DND-41 (cell line): ENCODE measurements at regions not wholly inside any gene's neighbourhood (a gene's known extent, or its start where the extent isn't known, plus 50 kb on each side); places are given as distances from the start of the nearest gene placed in this dataset.
A peak's percentile ranks its signal among the peaks of the same experiment; 100 is the strongest.

ENCODE experiments used
- ATAC-seq: fragments of 200-7000 bp; cut with Tn5 transposase; 3 replicates; pipeline ENCODE4 v1.9.1; 2021; ENCODE audit warnings: low read depth; ENCODE audit not compliant: insufficient read depth
- DNase-seq: peaks from one replicate; pipeline ENCODE4 v3.0.0-alpha.2; 2020
- H2AFZ ChIP-seq: 2 replicates; pipeline ENCODE4 v1.6.0; 2012; ENCODE audit warnings: low read depth, low read length
- H3K27ac ChIP-seq: 2 replicates; pipeline ENCODE4 v1.5.1; 2012; ENCODE audit warnings: low read length, inconsistent platforms
- H3K27me3 ChIP-seq: fragments of 200-600 bp; sonication (generic); 2 replicates; pipeline ENCODE4 v1.6.0; 2012; ENCODE audit warnings: low read length, mild to moderate bottlenecking, inconsistent platforms; ENCODE audit not compliant: insufficient read depth, poor library complexity
- H3K36me3 ChIP-seq: 2 replicates; pipeline ENCODE4 v1.5.1; 2012; ENCODE audit warnings: low read length, inconsistent platforms; ENCODE audit not compliant: insufficient read depth
- H3K4me1 ChIP-seq: 2 replicates; pipeline ENCODE4 v1.5.1; 2012; ENCODE audit warnings: mild to moderate bottlenecking, low read length; ENCODE audit not compliant: insufficient read depth
- H3K4me2 ChIP-seq: 2 replicates; pipeline ENCODE4 v1.6.0; 2012; ENCODE audit warnings: mild to moderate bottlenecking, moderate library complexity, low read length, inconsistent platforms; ENCODE audit not compliant: insufficient read depth
- H3K4me3 ChIP-seq, 2 experiments: fragments of 200-600 bp in 1 of 2; shearing (Covaris generic) in 1 of 2; 2 replicates each; pipeline ENCODE4 v1.5.1; 2012 to 2016; ENCODE audit warnings: inconsistent platforms in 2 of 2, low read length in 2 of 2, mild to moderate bottlenecking in 2 of 2, low read depth in 1 of 2, moderate library complexity in 1 of 2
- H3K79me2 ChIP-seq: 2 replicates; pipeline ENCODE4 v1.6.0; 2012; ENCODE audit warnings: low read length, inconsistent platforms; ENCODE audit not compliant: insufficient read depth
- H3K9ac ChIP-seq: 2 replicates; pipeline ENCODE4 v1.6.0; 2012; ENCODE audit warnings: low read depth, mild to moderate bottlenecking, inconsistent platforms, low read length, moderate library complexity
- H3K9me3 ChIP-seq: 2 replicates; pipeline ENCODE4 v1.5.1; 2012; ENCODE audit warnings: low read length, moderate library complexity, mild to moderate bottlenecking, inconsistent platforms; ENCODE audit not compliant: insufficient read depth, severe bottlenecking
- H4K20me1 ChIP-seq: 2 replicates; pipeline ENCODE4 v1.6.0; 2012; ENCODE audit warnings: low read length; ENCODE audit not compliant: insufficient read depth
- EZH2 ChIP-seq: IDR thresholded peaks from 3 replicates; pipeline ENCODE4 v1.6.1; 2012; ENCODE audit warnings: borderline replicate concordance, low read depth, mild to moderate bottlenecking, moderate library complexity, low read length, inconsistent platforms; ENCODE audit not compliant: severe bottlenecking
- TF ChIP-seq, protein P1 (sequence below): IDR thresholded peaks from 2 replicates; pipeline ENCODE4 v1.5.1; 2012; ENCODE audit warnings: borderline replicate concordance, low read length, moderate library complexity, mild to moderate bottlenecking; ENCODE audit not compliant: poor library complexity, severe bottlenecking; ENCODE audit errors: extremely low read depth

DNA sequence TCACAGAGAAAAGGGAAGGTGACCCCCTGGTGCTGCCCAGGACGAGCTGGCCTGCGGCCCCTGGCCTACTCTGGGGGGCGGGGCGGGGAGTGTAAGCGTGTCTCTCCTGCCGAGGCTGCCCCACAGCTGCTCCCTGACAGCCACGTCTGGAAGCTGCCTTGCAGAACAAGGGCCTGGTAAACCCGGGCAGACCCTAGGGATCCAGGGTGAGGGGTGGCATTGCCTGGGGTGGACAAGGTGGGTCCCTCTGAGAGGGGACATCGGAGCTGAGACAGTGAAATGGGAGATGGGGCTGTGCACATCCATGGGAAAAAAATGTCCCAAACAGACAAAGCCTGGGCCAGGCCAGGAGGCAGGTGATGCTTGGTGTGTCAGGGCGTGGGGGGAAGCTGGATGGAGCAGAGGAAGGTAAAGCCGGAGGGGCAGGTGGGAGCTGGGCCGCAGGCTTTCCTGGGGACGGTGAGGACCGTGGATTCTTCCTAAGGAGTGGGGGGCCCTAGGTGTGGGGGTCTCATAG, 66.0 kb upstream of the HDAC4 start:
- no peaks in the 10 kb centered on the region for H3K79me2 ChIP-seq
- no peaks in the 10 kb centered on the region for H3K36me3 ChIP-seq
- H3K27me3 ChIP-seq, result no peaks in the 10 kb centered on the region
- no peak overlapping the region for H3K4me3 ChIP-seq
- H3K27ac ChIP-seq, result no peak overlapping the region
- H2AFZ ChIP-seq, result no peak overlapping the region
- H3K4me1 ChIP-seq, result 0 out of 2 replicates have a peak, but pooled peaks cover 3% of the 10 kb centered on the region
- no peaks in the 10 kb centered on the region for H4K20me1 ChIP-seq
- ATAC-seq (no peak), DNase-seq (no peak)
- no peak overlapping the region for H3K4me2 ChIP-seq
- H3K9me3 ChIP-seq, result no peaks in the 10 kb centered on the region
- H3K9ac ChIP-seq, result no peak overlapping the region
- TF ChIP-seq, protein P1, sequence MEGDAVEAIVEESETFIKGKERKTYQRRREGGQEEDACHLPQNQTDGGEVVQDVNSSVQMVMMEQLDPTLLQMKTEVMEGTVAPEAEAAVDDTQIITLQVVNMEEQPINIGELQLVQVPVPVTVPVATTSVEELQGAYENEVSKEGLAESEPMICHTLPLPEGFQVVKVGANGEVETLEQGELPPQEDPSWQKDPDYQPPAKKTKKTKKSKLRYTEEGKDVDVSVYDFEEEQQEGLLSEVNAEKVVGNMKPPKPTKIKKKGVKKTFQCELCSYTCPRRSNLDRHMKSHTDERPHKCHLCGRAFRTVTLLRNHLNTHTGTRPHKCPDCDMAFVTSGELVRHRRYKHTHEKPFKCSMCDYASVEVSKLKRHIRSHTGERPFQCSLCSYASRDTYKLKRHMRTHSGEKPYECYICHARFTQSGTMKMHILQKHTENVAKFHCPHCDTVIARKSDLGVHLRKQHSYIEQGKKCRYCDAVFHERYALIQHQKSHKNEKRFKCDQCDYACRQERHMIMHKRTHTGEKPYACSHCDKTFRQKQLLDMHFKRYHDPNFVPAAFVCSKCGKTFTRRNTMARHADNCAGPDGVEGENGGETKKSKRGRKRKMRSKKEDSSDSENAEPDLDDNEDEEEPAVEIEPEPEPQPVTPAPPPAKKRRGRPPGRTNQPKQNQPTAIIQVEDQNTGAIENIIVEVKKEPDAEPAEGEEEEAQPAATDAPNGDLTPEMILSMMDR, result no peak

DNA sequence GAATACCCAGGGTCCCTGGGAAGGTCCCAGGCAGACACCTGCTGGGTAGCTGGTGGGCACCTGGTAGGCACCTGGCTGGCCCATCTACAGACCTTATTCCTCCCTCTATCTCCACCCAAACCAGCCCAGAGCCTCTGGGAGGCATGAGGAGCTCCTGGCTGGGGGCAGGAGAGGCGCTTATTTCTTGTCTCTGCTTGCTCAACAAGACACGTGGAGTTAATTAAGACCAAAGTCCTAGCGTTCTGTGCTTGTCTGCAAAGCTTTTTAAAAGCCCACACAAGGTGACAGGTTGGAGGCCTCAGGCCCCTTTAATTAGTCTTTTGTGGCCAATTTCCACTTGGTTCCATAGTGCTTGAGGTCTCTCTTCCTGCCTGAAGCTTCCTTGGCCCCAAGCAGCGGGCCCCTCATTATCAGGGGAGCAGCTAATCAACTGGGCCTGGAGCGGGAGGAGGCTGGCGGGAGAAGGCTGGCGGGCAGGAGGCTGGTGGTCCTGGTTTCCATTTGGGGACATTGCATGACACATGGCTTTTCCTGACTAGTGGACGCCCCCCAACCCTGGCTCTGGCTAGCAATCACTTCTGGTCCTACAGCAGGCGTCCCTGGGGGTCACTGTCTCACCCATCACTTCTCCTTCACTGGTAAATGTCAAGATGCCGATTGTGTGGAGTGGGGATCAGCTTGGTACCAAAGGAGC, 65.4 kb upstream of the HDAC4 start:
- Histone ChIP-seq H3K9me3 (no peaks in the 10 kb centered on the region), H3K4me3 (no peak overlapping the region), H3K27ac (no peak overlapping the region), H3K27me3 (no peaks in the 10 kb centered on the region), H3K36me3 (no peaks in the 10 kb centered on the region), H3K4me2 (no peak overlapping the region), H4K20me1 (no peaks in the 10 kb centered on the region), H3K9ac (no peak overlapping the region), H3K4me1 (0 out of 2 replicates have a peak, but pooled peaks cover 3% of the 10 kb centered on the region), H2AFZ (no peak overlapping the region), H3K79me2 (no peaks in the 10 kb centered on the region)
- DNase-seq (no peak), ATAC-seq (no peak)
- no peak for TF ChIP-seq EZH2
- TF ChIP-seq, protein P1, result no peak

DNA sequence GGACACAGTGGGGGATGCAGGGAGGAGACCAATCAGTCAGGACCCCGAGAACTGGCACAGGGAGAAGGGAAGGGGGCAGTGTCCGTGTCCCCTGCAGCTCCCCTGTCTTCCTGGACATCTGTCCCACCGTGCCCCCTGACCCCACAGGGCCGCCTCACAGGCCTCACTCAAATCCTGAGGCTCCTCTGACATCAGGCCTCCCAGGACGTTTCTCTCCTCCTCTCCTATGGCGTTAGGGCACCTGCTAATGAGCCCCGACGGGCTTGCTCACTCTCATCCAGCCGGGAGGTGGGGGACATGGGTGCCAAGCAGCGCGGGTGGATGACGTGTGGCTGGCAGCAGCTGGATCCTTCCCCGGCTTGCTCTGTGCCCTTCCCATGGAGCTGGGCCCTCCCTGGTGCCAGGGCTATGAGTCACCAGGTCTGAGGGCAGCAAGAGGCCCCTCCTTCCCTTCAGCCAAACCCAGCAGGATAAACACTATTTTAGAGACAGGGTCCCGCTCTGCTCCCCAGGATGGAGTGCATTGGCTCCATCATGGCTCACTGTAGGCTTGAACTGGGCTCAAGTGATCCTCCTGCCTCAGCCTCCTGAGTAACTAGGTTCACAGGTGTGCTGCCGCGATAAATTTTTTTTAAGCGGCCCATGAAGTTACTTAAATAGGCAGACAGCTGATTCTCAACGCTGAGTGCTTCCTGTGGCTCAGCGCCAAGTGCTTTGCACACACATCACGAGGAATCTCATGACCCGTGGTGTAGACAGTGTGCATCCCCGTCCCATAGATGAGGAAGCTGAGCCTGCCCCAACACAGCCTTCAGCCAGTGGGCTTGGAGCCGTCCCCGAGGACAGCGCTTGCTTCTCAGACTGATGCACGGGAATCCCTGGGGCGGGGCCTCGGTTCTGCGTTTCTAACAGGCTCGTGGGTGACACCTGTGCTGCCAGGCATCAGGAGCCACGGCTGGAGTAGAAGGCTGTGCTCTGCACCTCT, 64.5 kb upstream of the HDAC4 start:
- Histone ChIP-seq H4K20me1 (no peaks in the 10 kb centered on the region), H2AFZ (no peak overlapping the region), H3K79me2 (no peaks in the 10 kb centered on the region), H3K4me3 (no peak overlapping the region), H3K4me1 (0 out of 2 replicates have a peak, but pooled peaks cover 3% of the 10 kb centered on the region), H3K27ac (no peak overlapping the region), H3K4me2 (no peak overlapping the region), H3K27me3 (no peaks in the 10 kb centered on the region), H3K9me3 (no peaks in the 10 kb centered on the region), H3K36me3 (no peaks in the 10 kb centered on the region), H3K9ac (no peak overlapping the region)
- TF ChIP-seq EZH2, result no peak
- TF ChIP-seq, protein P1, result no peak
- ATAC-seq (peak; percentile 49; the same call in 1 of the 3 replicates), DNase-seq (peak; percentile 37)
